NCI-H82 treated with DMSO at 0.1 percent for 48 hours (cell line): ENCODE measurements at regions not wholly inside any gene's neighbourhood (a gene's known extent, or its start where the extent isn't known, plus 50 kb on each side); places are given as distances from the start of the nearest gene placed in this dataset.

Experiments used
- DNase-seq: peaks from one replicate; lab custom pipeline; 2025; ENCODE audit not compliant: unreplicated experiment; lab: John Stamatoyannopoulos, UW

DNA sequence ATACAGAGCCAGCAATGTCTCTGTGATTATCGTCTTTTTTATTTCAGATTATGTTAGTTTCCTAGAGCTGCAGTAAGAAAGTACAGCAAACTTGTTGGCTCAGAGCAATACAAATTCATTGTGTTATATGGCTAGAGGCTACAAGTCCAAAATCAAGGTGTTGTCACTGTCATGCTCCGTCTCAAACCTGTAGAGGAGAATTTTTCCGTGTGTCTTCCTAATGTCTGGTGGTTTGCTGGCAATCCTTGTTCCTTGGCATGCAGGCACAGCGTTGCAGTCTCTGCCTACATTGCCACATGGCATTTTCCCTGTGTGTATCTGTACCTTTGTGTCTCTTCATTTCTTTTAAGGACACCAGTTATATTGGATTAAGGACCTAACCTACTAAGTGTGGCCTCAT is 244.4 kb downstream of the LRRIQ3 start:
- DNase-seq, result no peak

DNA sequence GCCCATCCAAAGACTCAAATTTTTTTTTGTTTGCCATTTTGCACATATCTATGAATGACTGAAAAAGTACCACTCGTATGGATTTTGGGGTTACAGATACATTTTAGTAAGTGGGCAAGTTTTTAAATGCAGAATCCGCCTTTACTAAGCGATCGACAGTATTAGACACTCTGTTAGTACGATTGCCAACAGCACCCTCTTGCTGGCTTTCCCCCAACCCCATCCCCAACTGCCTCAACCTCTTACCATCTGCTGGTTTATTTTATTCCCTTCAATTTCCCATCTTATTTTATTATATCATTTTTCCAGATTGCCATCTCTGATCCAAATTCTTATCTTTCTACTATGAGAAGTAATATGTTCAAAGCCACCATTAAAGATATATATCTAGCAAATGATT is 244.8 kb downstream of the LRRIQ3 start:
- no peak for DNase-seq

DNA sequence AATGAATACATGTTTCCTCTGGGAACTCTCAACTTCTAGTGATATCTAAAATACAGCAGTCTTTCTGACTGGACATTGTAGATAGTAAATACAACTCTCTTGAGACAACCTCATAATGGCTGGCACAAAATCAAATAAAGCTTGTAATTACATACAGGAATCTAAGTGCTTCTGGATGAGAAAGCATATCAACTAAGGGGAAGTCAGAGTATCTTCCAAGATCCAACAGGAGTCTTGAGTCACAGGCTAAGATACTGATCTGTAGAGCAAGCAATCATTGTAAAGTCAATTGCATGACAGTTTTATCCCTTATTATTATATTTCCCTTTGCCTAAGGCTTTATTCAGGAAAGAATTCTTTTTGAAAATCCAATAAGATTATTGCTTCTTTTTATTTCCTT is 249.9 kb downstream of the LRRIQ3 start:
- no peak for DNase-seq

DNA sequence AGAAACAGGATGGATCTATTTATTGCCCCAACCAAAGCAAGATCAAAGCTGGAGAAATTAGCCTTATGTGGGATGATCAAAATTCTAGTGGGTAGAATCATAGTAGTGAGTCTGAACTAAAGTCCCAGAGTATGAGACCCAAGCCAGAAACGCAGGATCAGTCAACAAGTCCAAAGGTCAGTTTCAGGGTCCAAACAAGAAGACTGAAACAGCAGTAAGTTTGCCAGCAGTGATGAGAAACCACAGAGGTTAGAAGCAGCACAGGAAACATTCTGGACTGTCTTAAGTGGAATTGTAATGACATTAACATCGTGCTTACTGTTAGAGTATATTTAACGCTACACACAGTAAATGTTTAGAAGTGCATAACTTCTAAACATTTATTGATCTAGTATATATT is 251.0 kb downstream of the LRRIQ3 start:
- no peak for DNase-seq

DNA sequence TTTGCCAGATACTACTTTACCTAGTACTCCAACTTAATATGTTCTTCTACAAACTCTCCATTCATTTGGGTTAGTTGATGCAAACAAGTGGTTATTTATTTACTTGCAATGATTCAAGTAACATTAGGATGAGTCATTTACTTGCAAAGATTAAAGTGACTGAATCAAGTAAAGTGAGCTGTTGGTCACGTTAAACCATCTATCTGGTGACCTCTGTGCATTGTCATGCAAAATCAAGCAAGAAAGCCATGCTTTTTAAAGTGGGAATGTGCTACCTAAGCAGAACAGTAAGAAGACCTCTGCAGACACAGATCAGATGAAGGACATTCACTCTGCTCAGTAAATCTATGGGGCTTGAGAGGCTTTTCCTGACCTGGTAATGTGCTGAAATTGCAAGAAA is 254.7 kb downstream of the LRRIQ3 start:
- DNase-seq, result no peak

DNA sequence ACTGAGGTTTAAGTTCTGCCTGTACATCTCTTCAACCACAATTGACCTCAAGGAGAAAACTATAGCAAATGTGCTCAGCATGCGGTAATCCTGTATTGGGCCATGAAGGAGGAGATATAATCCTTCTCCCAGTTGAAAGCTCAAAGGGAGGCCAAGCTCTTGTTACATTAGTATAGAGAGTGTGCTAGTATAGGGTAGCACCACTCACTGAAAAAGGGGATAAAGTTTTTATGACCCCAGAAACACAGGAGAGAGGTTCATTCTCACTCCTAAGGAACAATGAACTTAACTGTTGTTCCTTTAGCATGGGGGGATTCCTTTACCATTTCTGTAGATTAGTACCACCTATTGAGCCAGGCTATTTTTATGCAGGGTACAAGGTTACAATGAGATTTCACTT is 267.7 kb downstream of the LRRIQ3 start:
- no peak for DNase-seq

DNA sequence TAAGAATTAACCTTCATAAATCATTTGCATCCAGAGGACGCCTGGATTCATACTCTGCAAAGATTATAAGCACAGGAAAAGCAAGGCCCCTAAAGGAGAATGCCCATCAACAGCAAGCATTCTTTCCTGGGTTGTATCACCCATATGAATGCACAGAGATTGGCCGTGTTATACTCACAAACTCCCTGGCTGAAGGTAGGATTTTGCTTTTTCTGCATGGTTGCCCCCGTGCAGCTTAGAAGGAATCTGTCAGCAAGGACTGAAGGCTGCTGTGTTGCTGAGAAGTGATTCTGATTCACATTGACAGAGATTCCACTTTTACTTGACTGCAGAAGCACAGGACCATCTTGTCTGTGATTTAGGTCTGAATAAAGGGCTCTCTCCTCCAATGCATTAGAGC is 283.0 kb downstream of the LRRIQ3 start:
- DNase-seq, result no peak

DNA sequence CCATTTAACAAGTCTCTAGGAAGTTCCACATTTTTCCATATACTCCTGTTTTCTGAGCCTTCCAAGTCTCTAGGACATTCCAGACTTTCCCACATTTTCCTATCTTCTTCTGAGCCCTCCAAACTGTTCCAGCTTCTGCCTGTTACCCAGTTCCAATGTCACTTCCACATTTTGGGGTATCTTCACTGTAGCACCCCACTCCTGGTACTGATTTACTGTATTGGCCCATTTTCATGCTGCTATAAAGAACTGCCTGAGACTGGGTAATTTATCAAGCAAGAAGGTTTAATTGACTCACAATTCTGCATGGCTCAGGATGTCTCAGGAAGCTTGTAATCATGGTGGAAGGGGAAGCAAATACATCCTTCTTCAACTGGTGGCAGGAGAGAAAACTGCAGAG is 285.0 kb downstream of the LRRIQ3 start:
- DNase-seq, result no peak

DNA sequence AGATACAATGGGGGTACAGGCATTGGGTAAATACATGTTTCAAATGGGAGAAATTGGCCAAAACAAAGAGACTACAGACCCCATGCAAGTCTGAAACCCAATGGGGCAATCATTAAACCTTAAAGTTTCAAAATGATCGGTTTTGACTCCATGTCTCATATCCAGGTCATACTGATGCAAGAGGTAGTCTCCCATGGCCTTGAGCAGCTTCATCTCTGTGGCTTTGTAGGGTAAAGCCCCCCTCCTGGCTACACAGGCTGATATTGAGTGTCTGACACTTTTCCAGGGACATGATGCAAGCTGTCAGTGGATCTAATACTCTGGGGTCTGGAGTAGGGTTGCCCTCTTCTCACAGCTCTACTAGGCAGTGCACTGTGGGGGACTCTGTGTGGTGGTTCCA is 286.1 kb downstream of the LRRIQ3 start:
- DNase-seq, result no peak

DNA sequence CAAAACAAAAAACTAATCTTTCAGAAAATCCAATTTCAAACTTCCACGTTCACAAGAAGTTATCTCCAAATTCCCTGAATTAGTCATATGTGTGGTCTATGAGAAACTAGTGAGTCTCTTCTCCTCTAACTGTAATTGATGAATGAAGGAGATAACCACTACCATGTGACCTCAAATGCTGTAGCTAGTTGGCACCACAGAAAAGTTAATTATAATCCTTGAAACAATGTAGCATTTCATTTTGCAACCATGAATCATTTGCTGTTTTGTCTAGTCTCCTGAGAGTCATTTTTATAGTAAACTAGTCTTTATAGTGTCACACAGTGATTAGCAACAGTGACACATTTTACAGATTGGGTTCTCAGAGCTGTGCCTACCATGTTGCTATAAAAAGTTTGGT is 287.5 kb downstream of the LRRIQ3 start:
- DNase-seq, result no peak

DNA sequence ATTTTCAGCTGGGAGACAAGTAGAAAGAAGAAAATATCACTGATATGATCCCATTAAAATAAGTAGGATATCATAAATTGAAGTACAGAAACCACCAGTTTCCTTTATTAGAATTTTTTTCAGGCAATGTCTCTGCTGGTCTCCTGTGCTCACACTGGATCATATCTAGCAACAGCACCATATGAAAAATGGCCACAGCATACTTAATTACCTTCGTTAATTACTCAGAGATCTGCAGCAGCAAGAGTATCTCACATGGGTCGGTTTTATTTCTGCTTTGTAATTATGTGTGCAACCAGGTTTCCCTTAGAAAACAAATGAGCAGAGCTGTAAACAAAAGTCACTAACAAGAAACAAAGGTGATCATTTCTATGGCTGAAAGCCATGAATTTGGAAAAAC is 287.9 kb downstream of the LRRIQ3 start:
- DNase-seq, result no peak

DNA sequence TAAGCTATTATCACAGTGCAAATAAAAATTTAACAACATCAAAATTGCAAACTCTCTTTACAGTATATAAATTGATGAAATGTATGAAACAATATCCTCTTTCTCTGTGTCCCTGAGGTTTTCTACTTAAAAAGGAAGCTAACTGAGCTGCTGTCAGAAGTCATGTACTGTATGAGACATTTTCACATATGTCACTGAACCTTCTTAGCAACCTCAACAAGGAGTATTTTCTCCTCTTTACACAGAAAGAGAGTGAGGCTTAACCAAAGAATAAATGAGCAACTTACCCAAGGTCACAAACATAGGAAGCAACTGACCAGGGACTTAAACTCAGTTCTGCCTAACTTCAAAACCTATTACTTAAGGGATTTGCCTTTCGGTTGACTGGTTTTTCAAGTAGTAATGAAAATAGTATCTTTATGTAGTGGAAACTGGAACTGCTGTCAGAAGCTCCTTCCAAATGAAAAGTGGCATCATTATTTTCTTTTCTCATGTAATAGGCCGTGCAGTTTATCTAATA is 288.9 kb downstream of the LRRIQ3 start:
- no peak for DNase-seq

DNA sequence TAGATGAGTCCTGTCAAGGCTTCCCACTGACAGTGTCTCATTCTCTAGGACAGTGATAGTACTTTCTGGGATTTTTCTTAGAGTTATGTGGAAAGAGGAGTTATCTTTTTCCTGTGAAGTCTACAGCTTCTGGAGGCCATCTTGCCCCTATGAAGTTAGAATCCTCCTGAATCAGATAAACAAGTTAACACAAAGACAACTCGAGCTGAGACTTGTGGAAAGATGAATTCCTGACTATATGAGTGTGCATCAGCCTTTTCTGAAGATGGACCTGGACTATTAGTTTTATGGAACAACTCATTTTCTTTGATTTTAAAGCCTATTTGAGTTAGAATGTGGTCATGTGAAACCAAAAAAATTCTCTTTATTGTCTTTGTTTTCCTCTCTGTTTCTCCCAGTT is 290.9 kb downstream of the LRRIQ3 start:
- no peak for DNase-seq

DNA sequence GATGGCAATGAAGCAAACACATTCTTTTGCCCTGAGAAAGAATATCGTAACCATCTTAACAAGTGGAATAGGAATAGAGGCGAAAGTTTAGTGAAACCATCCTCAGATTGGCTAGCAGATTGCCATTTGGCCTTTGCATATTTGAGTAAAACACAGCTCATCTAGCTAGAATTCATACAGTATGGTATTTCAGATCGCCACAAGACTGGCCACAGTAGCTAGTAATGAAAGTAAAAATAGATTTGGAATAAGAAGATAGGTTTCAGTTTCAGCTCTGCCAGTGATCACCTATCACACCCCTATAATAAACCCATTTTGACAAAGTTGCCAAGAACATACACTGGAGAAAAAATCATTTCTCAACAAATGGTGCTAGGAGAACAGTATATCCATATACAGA is 294.9 kb downstream of the LRRIQ3 start:
- DNase-seq, result no peak

DNA sequence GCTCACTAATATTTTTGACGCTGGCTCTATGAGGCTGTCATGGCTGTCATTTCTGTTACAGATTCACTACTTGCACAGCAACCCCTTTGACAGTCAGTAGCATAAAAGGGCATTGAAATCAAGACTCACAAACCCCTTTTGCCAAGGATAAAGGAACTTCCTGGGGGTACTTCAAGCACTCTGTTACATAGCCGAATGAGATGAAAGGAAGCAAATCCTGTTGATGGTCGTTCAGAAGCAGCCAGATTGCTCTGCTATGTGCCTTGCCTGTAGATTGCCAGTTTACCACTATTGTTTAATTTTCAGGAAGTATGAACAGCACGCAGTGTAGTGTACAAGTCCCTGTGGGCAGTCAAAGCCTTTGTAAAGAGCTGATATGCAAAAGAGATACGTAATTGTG is 296.2 kb downstream of the LRRIQ3 start:
- no peak for DNase-seq

DNA sequence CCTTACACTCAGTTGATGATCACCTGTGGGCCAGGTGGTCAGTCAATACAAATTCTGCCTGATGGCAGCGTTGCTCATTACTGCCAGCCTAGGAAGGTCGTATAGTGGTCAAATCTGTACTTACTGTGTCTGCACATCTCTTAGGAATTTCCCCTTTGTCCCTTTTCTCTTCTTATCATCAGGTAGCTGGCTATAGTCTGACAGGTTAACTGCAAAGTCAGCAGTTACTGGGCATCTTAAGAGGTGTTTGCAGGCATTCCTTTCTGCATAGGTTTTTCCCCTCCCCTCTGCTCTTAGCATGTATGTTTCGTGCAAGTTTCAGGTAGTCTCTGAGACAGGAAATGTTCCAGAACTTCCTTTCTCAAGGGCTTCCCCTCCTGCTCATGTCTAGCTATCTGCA is 298.7 kb downstream of the LRRIQ3 start:
- DNase-seq, result no peak

DNA sequence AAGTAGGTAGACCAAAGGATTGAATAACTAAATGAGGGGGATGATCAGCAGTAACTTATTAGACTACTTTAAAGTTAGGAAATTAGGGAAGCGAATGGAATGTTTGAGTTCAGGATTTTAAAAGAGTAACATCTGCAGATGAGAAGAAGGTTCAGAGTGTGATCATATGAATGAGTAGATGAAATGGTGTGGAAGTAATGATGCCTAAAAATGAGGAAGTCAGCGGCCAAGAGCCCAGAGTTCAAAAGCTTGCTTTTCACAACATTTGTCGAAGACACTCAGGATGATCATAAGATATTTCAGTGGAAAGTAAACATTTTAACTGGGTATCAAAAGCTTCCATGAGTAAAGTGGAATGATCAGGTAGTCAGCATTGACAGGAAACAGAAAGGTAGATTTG is 299.4 kb downstream of the LRRIQ3 start:
- no peak for DNase-seq

DNA sequence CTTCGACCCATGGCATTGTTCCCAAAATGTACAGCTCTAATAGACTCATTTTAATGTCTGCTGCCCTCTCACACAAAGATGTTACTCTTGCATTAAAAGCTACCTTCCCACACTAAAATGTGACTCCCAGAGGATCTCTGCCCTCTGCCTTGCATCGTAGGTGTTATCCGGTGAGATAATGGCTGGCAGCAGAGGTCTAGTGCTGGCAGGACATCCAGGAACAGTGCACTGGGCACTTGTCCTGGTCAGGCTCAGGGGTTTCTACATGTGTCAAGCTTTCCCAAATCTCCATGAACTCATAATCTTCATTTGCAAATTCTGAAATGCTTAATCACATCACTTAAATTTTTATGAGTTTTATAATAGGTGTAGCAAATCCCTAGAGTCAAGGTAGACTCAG is 310.6 kb downstream of the LRRIQ3 start:
- no peak for DNase-seq

DNA sequence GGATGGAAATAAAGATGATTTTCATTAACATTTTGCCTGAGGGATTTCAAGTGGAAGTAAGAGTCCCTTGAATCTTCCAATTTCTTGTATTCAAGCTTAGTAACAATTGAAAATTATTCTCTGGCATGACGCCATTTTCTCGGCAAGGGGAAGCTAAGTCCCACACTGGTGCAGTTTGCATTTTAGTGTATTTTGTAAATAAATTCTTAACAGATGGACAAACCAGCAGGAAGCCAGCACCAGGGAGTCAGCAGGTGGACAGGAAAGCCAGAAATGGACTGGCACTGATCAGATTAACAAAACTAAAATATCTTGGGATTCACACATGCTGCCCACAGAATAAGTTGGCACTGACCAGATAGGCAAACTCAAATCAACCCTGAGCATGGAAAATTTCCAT is 311.3 kb downstream of the LRRIQ3 start:
- no peak for DNase-seq

DNA sequence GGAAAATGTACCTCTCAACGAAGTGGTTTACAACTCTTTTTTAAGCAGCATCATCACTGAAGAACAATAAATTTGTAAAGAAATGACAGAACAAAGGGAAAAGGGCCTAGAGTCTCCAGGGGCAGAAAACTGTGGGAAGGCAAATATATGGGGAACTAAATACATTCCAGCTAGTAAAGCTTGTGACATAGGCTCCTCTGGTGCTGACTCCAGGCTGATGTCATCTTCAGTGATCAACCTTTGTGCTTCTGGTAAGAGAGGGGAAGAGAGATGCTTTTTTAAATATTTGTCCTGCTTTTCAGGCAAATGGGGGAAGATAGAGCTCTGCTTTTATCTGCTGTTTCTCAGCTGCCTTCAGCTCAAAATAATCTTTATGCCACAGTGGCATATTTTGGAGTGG is 323.2 kb downstream of the LRRIQ3 start:
- DNase-seq, result no peak

DNA sequence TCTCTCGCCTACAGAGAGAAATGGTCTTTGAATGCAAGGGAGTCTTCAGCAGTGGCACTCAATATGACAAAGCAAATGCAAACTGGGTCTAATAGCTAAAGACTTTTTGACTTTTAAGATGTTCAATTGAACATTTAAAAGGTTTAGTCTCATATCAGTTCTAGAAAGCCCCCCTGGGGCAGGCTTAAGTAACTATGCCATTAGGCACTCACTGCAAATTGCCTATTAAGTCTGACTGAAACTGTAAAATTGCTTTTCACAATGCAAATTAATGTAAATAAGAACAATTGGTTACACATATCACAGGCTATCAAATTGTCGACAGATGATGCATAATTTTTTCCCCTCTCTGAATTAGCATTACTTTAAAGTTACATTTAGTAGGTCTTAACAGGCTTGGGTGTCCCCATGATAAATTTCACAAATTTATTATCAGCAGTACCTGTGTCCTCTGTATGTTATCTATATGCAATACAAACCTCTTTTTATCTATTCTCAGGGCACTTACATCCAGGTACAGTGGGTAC is 329.1 kb downstream of the LRRIQ3 start:
- no peak for DNase-seq

DNA sequence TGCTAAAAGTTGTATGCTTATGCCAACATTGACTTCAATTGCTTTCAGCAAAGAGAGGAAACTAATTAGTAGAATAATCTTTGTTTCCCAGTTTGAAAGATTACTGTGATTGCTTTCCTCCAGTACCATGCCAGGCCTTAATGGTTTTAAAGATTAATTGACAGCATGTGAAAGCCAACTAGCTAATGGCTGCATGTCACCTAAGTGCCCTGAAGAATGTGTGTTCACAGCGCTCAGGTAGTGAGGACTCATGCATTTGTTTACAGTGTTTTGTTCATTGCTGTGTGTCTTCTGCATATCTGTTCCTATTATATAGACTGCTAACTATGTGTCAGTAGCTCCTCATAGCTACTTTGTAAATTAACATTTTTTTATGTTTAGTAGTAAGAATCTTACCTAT is 335.6 kb downstream of the LRRIQ3 start:
- DNase-seq, result no peak

DNA sequence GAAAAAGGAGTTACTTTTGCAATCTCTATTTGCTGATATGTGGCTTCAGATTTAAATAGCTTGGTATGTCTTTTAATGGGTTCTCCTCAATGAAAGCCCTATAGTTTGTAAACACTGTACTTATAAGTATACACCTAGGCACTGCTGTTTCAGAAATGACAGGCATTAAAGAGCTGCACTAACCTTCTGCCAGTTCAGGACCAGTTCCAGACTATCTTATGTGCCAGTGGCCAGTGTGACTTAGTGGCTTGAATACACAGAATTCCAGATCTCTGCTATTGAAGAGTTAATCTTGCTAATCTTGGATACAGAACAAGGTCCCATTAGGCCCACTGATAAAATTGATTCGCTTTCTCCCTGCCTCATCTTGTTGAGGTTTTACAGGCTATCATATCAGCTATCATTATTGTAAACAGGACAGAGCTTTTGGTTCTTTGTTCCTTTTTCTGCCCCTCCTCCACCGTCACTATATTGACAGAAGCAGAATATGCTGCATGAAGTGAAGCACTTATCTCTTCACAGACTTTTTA is 337.5 kb downstream of the LRRIQ3 start:
- DNase-seq, result no peak

DNA sequence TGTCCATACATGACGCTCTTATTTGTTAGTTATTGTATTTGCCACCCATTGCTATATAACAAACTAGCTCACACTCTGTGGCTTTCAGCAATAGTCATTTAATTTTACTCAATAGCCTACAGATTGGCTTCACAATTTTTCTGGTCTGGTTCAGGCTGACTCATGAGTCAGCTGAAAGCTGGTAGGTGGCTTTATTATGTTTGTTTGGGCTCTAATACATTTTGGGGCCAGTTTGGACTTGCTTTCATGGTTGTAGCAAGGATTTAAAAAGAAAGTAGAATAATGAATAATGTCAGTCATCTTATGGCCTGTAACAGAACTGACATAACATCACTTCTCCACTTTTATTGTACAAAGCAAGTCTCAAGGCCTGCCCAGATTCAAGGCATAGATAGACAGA is 338.7 kb downstream of the LRRIQ3 start:
- no peak for DNase-seq
